ENCODE measurements at regions not wholly inside any gene's neighbourhood (a gene's known extent, or its start where the extent isn't known, plus 50 kb on each side); places are given as distances from the start of the nearest gene placed in this dataset.

- no peak for TF ChIP-seq POLR2A (IDR thresholded peaks at IDR 0.05; ENCODE audit: low read depth, low read length)
- TF ChIP-seq POLR2AphosphoS5 (IDR thresholded peaks at IDR 0.05; ENCODE audit: low read depth, low read length), result no peak
Measured at GRCh38 chr10:36114913-36115312, 472.8 kb upstream of the FZD8 start.

Data from GM12892 (cell line).